ENCODE measurements at regions not wholly inside any gene's neighbourhood (a gene's known extent, or its start where the extent isn't known, plus 50 kb on each side); places are given as distances from the start of the nearest gene placed in this dataset.

- Histone ChIP-seq H3K36me3 (ENCODE audit: low read depth, missing control alignments) (no peaks in the 10 kb centered on the region), H3K4me3 (no peak overlapping the region), H3K27ac (no peak overlapping the region), H3K4me1 (no peaks in the 10 kb centered on the region), H3K9me3 (no peaks in the 10 kb centered on the region), H3K27me3 (no peaks in the 10 kb centered on the region)
- TF ChIP-seq POLR2A (IDR thresholded peaks at IDR 0.05) (no peak), CTCF (IDR thresholded peaks at IDR 0.05) (no peak)
- 79 to 92% methylated on average over 1 of the region's 1 CpG for WGBS, 2 donors
- no peak for DNase-seq
- intact Hi-C loops (cut with DNase I; ENCODE audit: low total_unique reads): no loop called here
Observed at GRCh38 chr15:61281328-61281727, 52.2 kb upstream of the RORA start.
